ENCODE measurements at regions not wholly inside any gene's neighbourhood (a gene's known extent, or its start where the extent isn't known, plus 50 kb on each side); places are given as distances from the start of the nearest gene placed in this dataset.

DNA sequence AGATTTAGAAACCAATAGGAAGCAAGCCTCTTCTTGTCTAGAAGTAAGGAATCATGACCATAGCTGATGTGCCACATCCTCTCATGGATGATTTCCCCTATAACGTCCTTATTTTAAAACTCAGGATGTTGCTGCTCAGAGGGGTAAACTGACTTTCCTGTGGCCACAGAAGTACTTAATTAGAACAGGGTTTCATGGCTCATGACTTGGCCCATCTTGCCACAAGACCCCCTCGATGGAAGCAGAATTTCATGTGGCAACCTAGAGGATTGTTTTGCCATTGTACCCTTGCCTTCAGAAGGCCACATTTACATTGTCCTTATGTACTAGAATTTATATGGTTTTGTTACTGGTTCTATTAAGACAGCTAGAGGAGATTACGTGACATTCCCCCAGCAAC, 173.5 kb upstream of the PELI2 start:
- TF ChIP-seq CTCF (IDR thresholded peaks at IDR 0.05; ENCODE audit: insufficient read depth, low read length, poor library complexity, severe bottlenecking) (no peak), EZH2phosphoT487 (conservative IDR thresholded peaks at IDR 0.05; ENCODE audit: low read length) (no peak)
